WTC11 (cell line): ENCODE measurements at regions not wholly inside any gene's neighbourhood (a gene's known extent, or its start where the extent isn't known, plus 50 kb on each side); places are given as distances from the start of the nearest gene placed in this dataset.

Experiments
- ATAC-seq: fragments of 200-7000 bp; cut with Tn5 transposase; 2 replicates; pipeline ENCODE4 v1.10.0; 2021; ENCODE audit warnings: mild to moderate bottlenecking, moderate library complexity
- CTCF ChIA-PET: fragments of 300-600 bp; sonication (Branson Sonifier 250); formaldehyde crosslinking; loops from one replicate; lab custom pipeline; 2021; ENCODE audit warnings: antibody characterized with exemption; lab: Charles Lee
- POLR2A ChIA-PET: fragments of 350-600 bp; sonication (Branson Sonifier 250); formaldehyde crosslinking; loops from one replicate; lab custom pipeline; 2021; ENCODE audit warnings: antibody characterized with exemption; lab: Charles Lee
- DNase-seq: peaks from one replicate; pipeline ENCODE4 v3.0.0; 2021; ENCODE audit warnings: low spot score
- H3K27ac Mint-ChIP-seq: 2 replicates; pipeline ENCODE4 v1.8.0; 2021; ENCODE audit warnings: mixed read lengths
- H3K27me3 Mint-ChIP-seq: 2 replicates; pipeline ENCODE4 v1.8.0; 2021; ENCODE audit warnings: low read depth, mild to moderate bottlenecking, moderate library complexity, mixed read lengths
- H3K36me3 Mint-ChIP-seq: 2 replicates; pipeline ENCODE4 v1.8.0; 2021; ENCODE audit warnings: mixed read lengths
- H3K4me1 Mint-ChIP-seq: 2 replicates; pipeline ENCODE4 v1.8.0; 2022; ENCODE audit warnings: mixed read lengths
- H3K4me3 Mint-ChIP-seq: 2 replicates; pipeline ENCODE4 v1.8.0; 2021; ENCODE audit warnings: mild to moderate bottlenecking, moderate library complexity, mixed read lengths
- H3K9me3 Mint-ChIP-seq: 2 replicates; pipeline ENCODE4 v1.8.0; 2021; ENCODE audit warnings: mixed read lengths
- ELF4 ChIP-seq: sonication (generic); formaldehyde crosslinking; IDR thresholded peaks from 2 replicates; pipeline ENCODE4 v1.8.1; 2022; ENCODE audit warnings: low read depth, mild to moderate bottlenecking, moderate library complexity, missing genetic modification reagents
- GTF2I ChIP-seq: fragments of 250-450 bp; sonication (Bioruptor Pico); conservative IDR thresholded peaks from 2 replicates; pipeline ENCODE4 v1.4.0; 2021; ENCODE audit warnings: mild to moderate bottlenecking
- IRF2 ChIP-seq: sonication (generic); formaldehyde crosslinking; IDR thresholded peaks from 2 replicates; pipeline ENCODE4 v1.8.0; 2022; ENCODE audit warnings: low read depth, missing genetic modification reagents, borderline replicate concordance
- NR3C1 ChIP-seq: sonication (generic); formaldehyde crosslinking; conservative IDR thresholded peaks from 2 replicates; pipeline ENCODE4 v1.8.1; 2023; ENCODE audit warnings: low read depth, mild to moderate bottlenecking, missing genetic modification reagents
- SMAD4 ChIP-seq: sonication (generic); formaldehyde crosslinking; IDR thresholded peaks from 2 replicates; pipeline ENCODE4 v1.8.0; 2022; ENCODE audit warnings: mild to moderate bottlenecking, missing genetic modification reagents
- ZBTB21 ChIP-seq: sonication (generic); formaldehyde crosslinking; IDR thresholded peaks from 2 replicates; pipeline ENCODE4 v1.8.1; 2023; ENCODE audit warnings: mild to moderate bottlenecking, missing genetic modification reagents, borderline replicate concordance
- ZNF138 ChIP-seq: sonication (generic); formaldehyde crosslinking; conservative IDR thresholded peaks from 2 replicates; pipeline ENCODE4 v1.8.1; 2022; ENCODE audit warnings: mild to moderate bottlenecking, moderate library complexity, missing genetic modification reagents
- ZNF317 ChIP-seq: sonication (generic); formaldehyde crosslinking; IDR thresholded peaks from 2 replicates; pipeline ENCODE4 v1.8.1; 2023; ENCODE audit warnings: low read depth, mild to moderate bottlenecking, moderate library complexity, missing genetic modification reagents, borderline replicate concordance
- ZNF671 ChIP-seq: fragments of 250-450 bp; sonication (Bioruptor Pico); IDR thresholded peaks from 2 replicates; pipeline ENCODE4 v1.8.0; 2021; ENCODE audit warnings: mild to moderate bottlenecking
- TF ChIP-seq, protein P1 (sequence below): fragments of 250-450 bp; sonication (Bioruptor Pico); IDR thresholded peaks from 2 replicates; pipeline ENCODE4 v1.9.0; 2021; ENCODE audit warnings: moderate library complexity, mild to moderate bottlenecking, inconsistent platforms, borderline replicate concordance
- TF ChIP-seq, protein P2 (sequence below): sonication (generic); formaldehyde crosslinking; IDR thresholded peaks from 2 replicates; pipeline ENCODE4 v1.8.1; 2023; ENCODE audit warnings: mild to moderate bottlenecking, missing genetic modification reagents
- TF ChIP-seq, protein P3 (sequence below): sonication (generic); formaldehyde crosslinking; IDR thresholded peaks from 2 replicates; pipeline ENCODE4 v1.8.0; 2022; ENCODE audit warnings: missing genetic modification reagents
- TF ChIP-seq, protein P4 (sequence below): sonication (generic); formaldehyde crosslinking; IDR thresholded peaks from 2 replicates; pipeline ENCODE4 v1.8.1; 2023; ENCODE audit warnings: mild to moderate bottlenecking, missing genetic modification reagents
- TF ChIP-seq, protein P5 (sequence below): sonication (generic); formaldehyde crosslinking; IDR thresholded peaks from 2 replicates; pipeline ENCODE4 v1.8.0; 2023; ENCODE audit warnings: missing genetic modification reagents
- TF ChIP-seq, protein P6 (sequence below): sonication (generic); formaldehyde crosslinking; IDR thresholded peaks from 2 replicates; pipeline ENCODE4 v1.8.1; 2023; ENCODE audit warnings: mild to moderate bottlenecking, missing genetic modification reagents, moderate library complexity
- TF ChIP-seq, protein P7 (sequence below): fragments of 250-450 bp; sonication (Bioruptor Pico); IDR thresholded peaks from 2 replicates; pipeline ENCODE4 v1.9.0; 2021; ENCODE audit warnings: mild to moderate bottlenecking, borderline replicate concordance
- TF ChIP-seq, protein P8 (sequence below): sonication (generic); formaldehyde crosslinking; IDR thresholded peaks from 2 replicates; pipeline ENCODE4 v1.8.0; 2023; ENCODE audit warnings: mild to moderate bottlenecking, missing genetic modification reagents
- TF ChIP-seq, protein P9 (sequence below): sonication (generic); formaldehyde crosslinking; IDR thresholded peaks from 2 replicates; pipeline ENCODE4 v1.8.0; 2022; ENCODE audit warnings: mild to moderate bottlenecking, missing genetic modification reagents

DNA sequence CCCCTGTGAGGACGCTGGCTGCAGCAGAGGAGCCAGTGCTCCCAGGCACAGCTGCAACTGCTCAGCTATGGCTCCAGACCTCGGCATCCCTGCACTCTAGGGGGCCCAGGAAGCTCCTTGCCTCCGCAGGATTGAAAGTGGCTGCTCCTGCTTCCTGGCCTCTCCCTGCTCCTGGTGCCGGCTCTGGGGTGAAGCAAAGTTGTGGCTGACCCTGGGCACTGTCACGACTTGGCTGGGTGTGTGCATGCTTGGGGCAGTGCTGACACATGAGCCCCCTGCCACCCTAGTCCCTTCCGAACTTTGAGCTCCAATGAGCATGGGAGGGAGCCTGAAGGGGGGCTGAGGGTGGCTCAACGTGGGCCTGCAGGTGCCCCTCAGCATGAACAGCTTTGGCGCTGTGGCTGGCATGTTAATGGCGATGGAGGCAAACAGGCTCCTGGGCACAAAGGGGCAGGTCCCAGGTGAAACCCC, 1512.2 kb downstream of the KCNT2 start:
- H3K4me3 Mint-ChIP-seq = no peak overlapping the region
- TF ChIP-seq ZNF671 (no peak), ELF4 (no peak), NR3C1 (CRISPR knock-in tag) (no peak), GTF2I (no peak), ZNF317 (CRISPR knock-in tag) (no peak), ZBTB21 (CRISPR knock-in tag) (no peak), IRF2 (CRISPR knock-in tag) (no peak), SMAD4 (CRISPR knock-in tag) (no peak), ZNF138 (CRISPR knock-in tag) (no peak)
- TF ChIP-seq, protein P1, sequence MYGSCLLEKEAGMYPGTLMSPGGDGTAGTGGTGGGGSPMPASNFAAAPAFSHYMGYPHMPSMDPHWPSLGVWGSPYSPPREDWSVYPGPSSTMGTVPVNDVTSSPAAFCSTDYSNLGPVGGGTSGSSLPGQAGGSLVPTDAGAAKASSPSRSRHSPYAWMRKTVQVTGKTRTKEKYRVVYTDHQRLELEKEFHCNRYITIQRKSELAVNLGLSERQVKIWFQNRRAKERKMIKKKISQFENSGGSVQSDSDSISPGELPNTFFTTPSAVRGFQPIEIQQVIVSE (CRISPR knock-in tag) = no peak
- TF ChIP-seq, protein P2, sequence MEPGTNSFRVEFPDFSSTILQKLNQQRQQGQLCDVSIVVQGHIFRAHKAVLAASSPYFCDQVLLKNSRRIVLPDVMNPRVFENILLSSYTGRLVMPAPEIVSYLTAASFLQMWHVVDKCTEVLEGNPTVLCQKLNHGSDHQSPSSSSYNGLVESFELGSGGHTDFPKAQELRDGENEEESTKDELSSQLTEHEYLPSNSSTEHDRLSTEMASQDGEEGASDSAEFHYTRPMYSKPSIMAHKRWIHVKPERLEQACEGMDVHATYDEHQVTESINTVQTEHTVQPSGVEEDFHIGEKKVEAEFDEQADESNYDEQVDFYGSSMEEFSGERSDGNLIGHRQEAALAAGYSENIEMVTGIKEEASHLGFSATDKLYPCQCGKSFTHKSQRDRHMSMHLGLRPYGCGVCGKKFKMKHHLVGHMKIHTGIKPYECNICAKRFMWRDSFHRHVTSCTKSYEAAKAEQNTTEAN = no peak
- TF ChIP-seq, protein P3, sequence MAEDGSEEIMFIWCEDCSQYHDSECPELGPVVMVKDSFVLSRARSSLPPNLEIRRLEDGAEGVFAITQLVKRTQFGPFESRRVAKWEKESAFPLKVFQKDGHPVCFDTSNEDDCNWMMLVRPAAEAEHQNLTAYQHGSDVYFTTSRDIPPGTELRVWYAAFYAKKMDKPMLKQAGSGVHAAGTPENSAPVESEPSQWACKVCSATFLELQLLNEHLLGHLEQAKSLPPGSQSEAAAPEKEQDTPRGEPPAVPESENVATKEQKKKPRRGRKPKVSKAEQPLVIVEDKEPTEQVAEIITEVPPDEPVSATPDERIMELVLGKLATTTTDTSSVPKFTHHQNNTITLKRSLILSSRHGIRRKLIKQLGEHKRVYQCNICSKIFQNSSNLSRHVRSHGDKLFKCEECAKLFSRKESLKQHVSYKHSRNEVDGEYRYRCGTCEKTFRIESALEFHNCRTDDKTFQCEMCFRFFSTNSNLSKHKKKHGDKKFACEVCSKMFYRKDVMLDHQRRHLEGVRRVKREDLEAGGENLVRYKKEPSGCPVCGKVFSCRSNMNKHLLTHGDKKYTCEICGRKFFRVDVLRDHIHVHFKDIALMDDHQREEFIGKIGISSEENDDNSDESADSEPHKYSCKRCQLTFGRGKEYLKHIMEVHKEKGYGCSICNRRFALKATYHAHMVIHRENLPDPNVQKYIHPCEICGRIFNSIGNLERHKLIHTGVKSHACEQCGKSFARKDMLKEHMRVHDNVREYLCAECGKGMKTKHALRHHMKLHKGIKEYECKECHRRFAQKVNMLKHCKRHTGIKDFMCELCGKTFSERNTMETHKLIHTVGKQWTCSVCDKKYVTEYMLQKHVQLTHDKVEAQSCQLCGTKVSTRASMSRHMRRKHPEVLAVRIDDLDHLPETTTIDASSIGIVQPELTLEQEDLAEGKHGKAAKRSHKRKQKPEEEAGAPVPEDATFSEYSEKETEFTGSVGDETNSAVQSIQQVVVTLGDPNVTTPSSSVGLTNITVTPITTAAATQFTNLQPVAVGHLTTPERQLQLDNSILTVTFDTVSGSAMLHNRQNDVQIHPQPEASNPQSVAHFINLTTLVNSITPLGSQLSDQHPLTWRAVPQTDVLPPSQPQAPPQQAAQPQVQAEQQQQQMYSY = no peak
- TF ChIP-seq, protein P4, sequence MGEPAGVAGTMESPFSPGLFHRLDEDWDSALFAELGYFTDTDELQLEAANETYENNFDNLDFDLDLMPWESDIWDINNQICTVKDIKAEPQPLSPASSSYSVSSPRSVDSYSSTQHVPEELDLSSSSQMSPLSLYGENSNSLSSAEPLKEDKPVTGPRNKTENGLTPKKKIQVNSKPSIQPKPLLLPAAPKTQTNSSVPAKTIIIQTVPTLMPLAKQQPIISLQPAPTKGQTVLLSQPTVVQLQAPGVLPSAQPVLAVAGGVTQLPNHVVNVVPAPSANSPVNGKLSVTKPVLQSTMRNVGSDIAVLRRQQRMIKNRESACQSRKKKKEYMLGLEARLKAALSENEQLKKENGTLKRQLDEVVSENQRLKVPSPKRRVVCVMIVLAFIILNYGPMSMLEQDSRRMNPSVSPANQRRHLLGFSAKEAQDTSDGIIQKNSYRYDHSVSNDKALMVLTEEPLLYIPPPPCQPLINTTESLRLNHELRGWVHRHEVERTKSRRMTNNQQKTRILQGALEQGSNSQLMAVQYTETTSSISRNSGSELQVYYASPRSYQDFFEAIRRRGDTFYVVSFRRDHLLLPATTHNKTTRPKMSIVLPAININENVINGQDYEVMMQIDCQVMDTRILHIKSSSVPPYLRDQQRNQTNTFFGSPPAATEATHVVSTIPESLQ (CRISPR knock-in tag) = no peak
- TF ChIP-seq, protein P5, sequence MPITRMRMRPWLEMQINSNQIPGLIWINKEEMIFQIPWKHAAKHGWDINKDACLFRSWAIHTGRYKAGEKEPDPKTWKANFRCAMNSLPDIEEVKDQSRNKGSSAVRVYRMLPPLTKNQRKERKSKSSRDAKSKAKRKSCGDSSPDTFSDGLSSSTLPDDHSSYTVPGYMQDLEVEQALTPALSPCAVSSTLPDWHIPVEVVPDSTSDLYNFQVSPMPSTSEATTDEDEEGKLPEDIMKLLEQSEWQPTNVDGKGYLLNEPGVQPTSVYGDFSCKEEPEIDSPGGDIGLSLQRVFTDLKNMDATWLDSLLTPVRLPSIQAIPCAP = no peak
- TF ChIP-seq, protein P6, sequence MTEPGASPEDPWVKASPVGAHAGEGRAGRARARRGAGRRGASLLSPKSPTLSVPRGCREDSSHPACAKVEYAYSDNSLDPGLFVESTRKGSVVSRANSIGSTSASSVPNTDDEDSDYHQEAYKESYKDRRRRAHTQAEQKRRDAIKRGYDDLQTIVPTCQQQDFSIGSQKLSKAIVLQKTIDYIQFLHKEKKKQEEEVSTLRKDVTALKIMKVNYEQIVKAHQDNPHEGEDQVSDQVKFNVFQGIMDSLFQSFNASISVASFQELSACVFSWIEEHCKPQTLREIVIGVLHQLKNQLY (CRISPR knock-in tag) = no peak
- TF ChIP-seq, protein P7, sequence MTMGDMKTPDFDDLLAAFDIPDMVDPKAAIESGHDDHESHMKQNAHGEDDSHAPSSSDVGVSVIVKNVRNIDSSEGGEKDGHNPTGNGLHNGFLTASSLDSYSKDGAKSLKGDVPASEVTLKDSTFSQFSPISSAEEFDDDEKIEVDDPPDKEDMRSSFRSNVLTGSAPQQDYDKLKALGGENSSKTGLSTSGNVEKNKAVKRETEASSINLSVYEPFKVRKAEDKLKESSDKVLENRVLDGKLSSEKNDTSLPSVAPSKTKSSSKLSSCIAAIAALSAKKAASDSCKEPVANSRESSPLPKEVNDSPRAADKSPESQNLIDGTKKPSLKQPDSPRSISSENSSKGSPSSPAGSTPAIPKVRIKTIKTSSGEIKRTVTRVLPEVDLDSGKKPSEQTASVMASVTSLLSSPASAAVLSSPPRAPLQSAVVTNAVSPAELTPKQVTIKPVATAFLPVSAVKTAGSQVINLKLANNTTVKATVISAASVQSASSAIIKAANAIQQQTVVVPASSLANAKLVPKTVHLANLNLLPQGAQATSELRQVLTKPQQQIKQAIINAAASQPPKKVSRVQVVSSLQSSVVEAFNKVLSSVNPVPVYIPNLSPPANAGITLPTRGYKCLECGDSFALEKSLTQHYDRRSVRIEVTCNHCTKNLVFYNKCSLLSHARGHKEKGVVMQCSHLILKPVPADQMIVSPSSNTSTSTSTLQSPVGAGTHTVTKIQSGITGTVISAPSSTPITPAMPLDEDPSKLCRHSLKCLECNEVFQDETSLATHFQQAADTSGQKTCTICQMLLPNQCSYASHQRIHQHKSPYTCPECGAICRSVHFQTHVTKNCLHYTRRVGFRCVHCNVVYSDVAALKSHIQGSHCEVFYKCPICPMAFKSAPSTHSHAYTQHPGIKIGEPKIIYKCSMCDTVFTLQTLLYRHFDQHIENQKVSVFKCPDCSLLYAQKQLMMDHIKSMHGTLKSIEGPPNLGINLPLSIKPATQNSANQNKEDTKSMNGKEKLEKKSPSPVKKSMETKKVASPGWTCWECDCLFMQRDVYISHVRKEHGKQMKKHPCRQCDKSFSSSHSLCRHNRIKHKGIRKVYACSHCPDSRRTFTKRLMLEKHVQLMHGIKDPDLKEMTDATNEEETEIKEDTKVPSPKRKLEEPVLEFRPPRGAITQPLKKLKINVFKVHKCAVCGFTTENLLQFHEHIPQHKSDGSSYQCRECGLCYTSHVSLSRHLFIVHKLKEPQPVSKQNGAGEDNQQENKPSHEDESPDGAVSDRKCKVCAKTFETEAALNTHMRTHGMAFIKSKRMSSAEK (CRISPR knock-in tag) = no peak
- TF ChIP-seq, protein P8, sequence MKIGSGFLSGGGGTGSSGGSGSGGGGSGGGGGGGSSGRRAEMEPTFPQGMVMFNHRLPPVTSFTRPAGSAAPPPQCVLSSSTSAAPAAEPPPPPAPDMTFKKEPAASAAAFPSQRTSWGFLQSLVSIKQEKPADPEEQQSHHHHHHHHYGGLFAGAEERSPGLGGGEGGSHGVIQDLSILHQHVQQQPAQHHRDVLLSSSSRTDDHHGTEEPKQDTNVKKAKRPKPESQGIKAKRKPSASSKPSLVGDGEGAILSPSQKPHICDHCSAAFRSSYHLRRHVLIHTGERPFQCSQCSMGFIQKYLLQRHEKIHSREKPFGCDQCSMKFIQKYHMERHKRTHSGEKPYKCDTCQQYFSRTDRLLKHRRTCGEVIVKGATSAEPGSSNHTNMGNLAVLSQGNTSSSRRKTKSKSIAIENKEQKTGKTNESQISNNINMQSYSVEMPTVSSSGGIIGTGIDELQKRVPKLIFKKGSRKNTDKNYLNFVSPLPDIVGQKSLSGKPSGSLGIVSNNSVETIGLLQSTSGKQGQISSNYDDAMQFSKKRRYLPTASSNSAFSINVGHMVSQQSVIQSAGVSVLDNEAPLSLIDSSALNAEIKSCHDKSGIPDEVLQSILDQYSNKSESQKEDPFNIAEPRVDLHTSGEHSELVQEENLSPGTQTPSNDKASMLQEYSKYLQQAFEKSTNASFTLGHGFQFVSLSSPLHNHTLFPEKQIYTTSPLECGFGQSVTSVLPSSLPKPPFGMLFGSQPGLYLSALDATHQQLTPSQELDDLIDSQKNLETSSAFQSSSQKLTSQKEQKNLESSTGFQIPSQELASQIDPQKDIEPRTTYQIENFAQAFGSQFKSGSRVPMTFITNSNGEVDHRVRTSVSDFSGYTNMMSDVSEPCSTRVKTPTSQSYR = no peak
- TF ChIP-seq, protein P9, sequence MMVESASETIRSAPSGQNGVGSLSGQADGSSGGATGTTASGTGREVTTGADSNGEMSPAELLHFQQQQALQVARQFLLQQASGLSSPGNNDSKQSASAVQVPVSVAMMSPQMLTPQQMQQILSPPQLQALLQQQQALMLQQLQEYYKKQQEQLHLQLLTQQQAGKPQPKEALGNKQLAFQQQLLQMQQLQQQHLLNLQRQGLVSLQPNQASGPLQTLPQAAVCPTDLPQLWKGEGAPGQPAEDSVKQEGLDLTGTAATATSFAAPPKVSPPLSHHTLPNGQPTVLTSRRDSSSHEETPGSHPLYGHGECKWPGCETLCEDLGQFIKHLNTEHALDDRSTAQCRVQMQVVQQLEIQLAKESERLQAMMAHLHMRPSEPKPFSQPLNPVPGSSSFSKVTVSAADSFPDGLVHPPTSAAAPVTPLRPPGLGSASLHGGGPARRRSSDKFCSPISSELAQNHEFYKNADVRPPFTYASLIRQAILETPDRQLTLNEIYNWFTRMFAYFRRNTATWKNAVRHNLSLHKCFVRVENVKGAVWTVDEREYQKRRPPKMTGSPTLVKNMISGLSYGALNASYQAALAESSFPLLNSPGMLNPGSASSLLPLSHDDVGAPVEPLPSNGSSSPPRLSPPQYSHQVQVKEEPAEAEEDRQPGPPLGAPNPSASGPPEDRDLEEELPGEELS (CRISPR knock-in tag) = no peak
- ChIA-PET CTCF (no interaction called here), POLR2A (interaction anchor here (1.3 kb wide), 1 partner anchor 30 kb away, joined by 4 read pairs; no protein-coding TSS in a partner anchor)
- H3K4me1 Mint-ChIP-seq = no peaks in the 10 kb centered on the region
- ATAC-seq (peak; percentile 69), DNase-seq (peak; percentile 18)
- H3K27me3 Mint-ChIP-seq = no peaks in the 10 kb centered on the region
- no peaks in the 10 kb centered on the region for H3K36me3 Mint-ChIP-seq
- no peak overlapping the region for H3K27ac Mint-ChIP-seq
- no peaks in the 10 kb centered on the region for H3K9me3 Mint-ChIP-seq
